GM12878 (cell line): ENCODE measurements at regions not wholly inside any gene's neighbourhood (a gene's known extent, or its start where the extent isn't known, plus 50 kb on each side); places are given as distances from the start of the nearest gene placed in this dataset.

Experiments used
- ATF2 ChIP-seq: IDR thresholded peaks from 2 replicates; pipeline ENCODE4 v1.6.1; 2012; ENCODE audit warnings: low read length, inconsistent platforms
- CREB1 ChIP-seq: IDR thresholded peaks from 2 replicates; pipeline ENCODE4 v1.6.1; 2012; ENCODE audit warnings: low read depth, mild to moderate bottlenecking, inconsistent platforms
- CTCF ChIP-seq, 3 experiments: IDR thresholded peaks in 2 of 3; conservative IDR thresholded peaks in 1 of 3; 2 replicates each; pipeline ENCODE4 v1.5.1; 2011; ENCODE audit warnings: low read depth in 3 of 3, low read length in 3 of 3, mild to moderate bottlenecking in 3 of 3, control low read depth in 2 of 3, moderate library complexity in 2 of 3, inconsistent platforms in 1 of 3, mixed read lengths in 1 of 3; ENCODE audit not compliant: control insufficient read depth in 2 of 3, insufficient read depth in 1 of 3; ENCODE audit errors: extremely low read depth in 1 of 3
- KDM1A ChIP-seq: fragments of 200-600 bp; sonication (generic); IDR thresholded peaks from 2 replicates; pipeline ENCODE4 v1.6.1; 2016; ENCODE audit warnings: borderline replicate concordance
- LARP7 ChIP-seq: fragments of 450-650 bp; IDR thresholded peaks from 2 replicates; pipeline ENCODE4 v1.6.1; 2017; ENCODE audit warnings: mild to moderate bottlenecking
- NFXL1 ChIP-seq: fragments of 450-650 bp; IDR thresholded peaks from 2 replicates; pipeline ENCODE4 v1.6.1; 2017; ENCODE audit warnings: antibody characterized with exemption, mild to moderate bottlenecking, borderline replicate concordance
- POLR2AphosphoS2 ChIP-seq: IDR thresholded peaks from 2 replicates; pipeline ENCODE4 v1.6.1; 2011; ENCODE audit warnings: low read depth, mild to moderate bottlenecking, low read length, improper control_type of control experiment, moderate library complexity
- RELA ChIP-seq: fragments of 450-650 bp; IDR thresholded peaks from 2 replicates; pipeline ENCODE4 v1.8.0; 2014; ENCODE audit warnings: borderline replicate concordance; ENCODE audit not compliant: partially characterized antibody
- SPI1 ChIP-seq: IDR thresholded peaks from 2 replicates; pipeline ENCODE4 v1.6.1; 2011; ENCODE audit warnings: low read depth, mild to moderate bottlenecking, low read length, moderate library complexity, borderline replicate concordance; ENCODE audit not compliant: insufficient read depth

- TF ChIP-seq RELA: no peak
- TF ChIP-seq ATF2: no peak
- TF ChIP-seq CTCF (IDR thresholded peaks at IDR 0.05 in 2 of 3, conservative IDR thresholded peaks at IDR 0.05 in 1 of 3; ENCODE audit: control insufficient read depth in 2 of 3, extremely low read depth in 1 of 3, insufficient read depth in 1 of 3, low read depth in 3 of 3, low read length in 3 of 3): no peak
- no peak for TF ChIP-seq KDM1A
- no peak for TF ChIP-seq SPI1
- no peak for TF ChIP-seq CREB1
- no peak for TF ChIP-seq POLR2AphosphoS2
- TF ChIP-seq LARP7: no peak
- no peak for TF ChIP-seq NFXL1
These were observed 1015.8 kb downstream of the CDH18 start for GRCh38 chr5:18972177-18972576.
